ENCODE measurements at regions not wholly inside any gene's neighbourhood (a gene's known extent, or its start where the extent isn't known, plus 50 kb on each side); places are given as distances from the start of the nearest gene placed in this dataset.
"Not testable (repeated sequence)": the region's sequence is repeated elsewhere in the genome, so short reads cannot be mapped to it uniquely, and the experiment has no call there.

DNA sequence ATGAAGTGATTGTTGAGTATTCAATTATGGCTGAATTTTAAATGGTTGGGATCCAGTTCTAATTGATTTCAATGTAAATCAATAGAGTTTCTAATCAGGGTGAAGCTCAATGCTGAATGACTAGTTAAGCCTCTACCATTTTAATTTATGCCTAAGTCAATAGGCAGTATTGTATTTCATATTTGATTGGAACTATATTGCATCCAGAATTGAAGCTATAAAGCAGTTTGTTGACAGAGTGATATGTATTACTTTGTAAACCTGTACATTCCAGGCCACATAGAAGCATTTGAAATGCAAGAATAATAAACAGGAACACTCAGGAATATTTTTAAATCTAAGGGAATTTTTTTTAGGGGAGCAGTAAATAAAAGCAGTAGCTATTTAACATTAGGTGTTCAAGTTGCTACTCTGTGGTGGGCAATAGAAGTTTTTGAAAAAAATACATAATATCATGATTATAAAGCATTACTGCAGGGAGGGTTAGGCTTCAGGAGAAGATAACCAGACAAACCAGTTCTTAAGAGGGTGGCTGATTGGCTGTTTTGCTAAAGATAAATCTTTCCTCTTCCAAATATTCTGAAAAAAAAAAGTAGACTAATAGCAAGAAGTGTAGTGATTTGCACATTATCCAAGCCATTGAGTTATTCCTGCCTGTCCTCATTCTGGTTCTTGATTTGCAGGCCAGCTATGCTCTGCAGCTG, 492.0 kb upstream of the MEF2C start:
- no peak for DNase-seq (ENCODE audit: low read depth in 2 of 3, low spot score in 1 of 3)

DNA sequence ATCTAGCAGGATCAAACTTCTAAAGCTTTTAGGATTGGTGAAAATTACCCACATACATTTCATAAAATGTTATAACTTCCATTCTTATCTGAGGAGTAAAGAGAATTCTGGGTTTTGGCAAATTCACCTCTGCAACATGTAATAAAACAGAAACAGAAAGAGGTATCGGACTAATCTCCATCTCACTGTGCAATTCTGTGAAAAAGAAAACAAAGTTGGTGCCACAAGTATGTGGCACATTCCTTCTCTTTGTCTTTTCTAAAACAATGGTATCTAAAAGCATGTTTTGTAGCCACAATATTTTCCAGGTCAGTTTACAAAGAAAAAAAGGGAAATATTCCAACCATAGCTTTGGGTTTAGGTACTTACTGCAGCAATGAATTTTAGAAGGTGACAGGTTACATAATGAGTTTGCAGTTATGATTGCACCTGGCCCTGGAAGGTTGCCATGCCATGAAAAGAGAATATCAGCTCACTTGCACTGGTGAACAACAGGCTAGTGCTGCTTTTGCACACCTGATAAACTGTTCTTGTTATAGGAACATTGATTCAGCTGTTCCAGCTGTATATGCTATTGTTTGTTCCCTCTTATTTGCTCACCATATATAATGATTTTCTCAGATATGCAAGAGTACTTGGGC, 491.3 kb upstream of the MEF2C start:
- DNase-seq (ENCODE audit: low read depth in 2 of 3, low spot score in 1 of 3): no peak

GRCh38 chr5:89372176-89372575, 489.2 kb upstream of the MEF2C start:
- DNase-seq (ENCODE audit: low read depth in 2 of 3, low spot score in 1 of 3): no peak

GRCh38 chr5:89371646-89372045, 488.7 kb upstream of the MEF2C start:
- no peak for DNase-seq (ENCODE audit: low read depth in 2 of 3, low spot score in 1 of 3)

DNA sequence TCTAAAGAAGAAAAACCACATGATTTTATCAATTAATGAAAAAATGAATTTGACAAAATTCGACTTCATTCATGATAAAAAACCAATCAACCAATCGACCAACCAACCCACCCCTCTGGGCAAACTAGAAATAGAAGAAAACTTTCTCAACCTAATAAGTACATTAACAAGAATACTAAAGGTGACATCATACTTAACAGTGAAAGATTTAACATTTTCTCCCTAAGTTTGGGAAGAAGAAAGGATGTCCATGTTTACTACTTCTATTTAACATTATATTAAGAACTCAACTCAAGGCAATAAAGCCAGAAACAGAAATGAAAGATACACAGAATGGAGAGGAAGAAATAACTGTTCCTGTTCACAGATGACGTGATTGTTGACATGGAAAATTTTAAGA, 476.1 kb upstream of the MEF2C start:
- no peak for DNase-seq (ENCODE audit: low read depth in 2 of 3, low spot score in 1 of 3)

- DNase-seq (ENCODE audit: low read depth in 2 of 3, low spot score in 1 of 3): no peak
Measured at GRCh38 chr5:89353837-89354551, 471.0 kb upstream of the MEF2C start.

- DNase-seq (ENCODE audit: low read depth in 2 of 3, low spot score in 1 of 3): no peak
Measured at GRCh38 chr5:89351975-89352374, 469.0 kb upstream of the MEF2C start.

- no peak for DNase-seq (ENCODE audit: low read depth in 2 of 3, low spot score in 1 of 3)
Measured at GRCh38 chr5:89351222-89351621, 468.2 kb upstream of the MEF2C start.

- no peak for DNase-seq (ENCODE audit: low read depth in 2 of 3, low spot score in 1 of 3)
Measured at GRCh38 chr5:89350684-89351083, 467.7 kb upstream of the MEF2C start.

GRCh38 chr5:89349246-89349980, 466.4 kb upstream of the MEF2C start:
- DNase-seq (ENCODE audit: low read depth in 2 of 3, low spot score in 1 of 3): no peak

DNA sequence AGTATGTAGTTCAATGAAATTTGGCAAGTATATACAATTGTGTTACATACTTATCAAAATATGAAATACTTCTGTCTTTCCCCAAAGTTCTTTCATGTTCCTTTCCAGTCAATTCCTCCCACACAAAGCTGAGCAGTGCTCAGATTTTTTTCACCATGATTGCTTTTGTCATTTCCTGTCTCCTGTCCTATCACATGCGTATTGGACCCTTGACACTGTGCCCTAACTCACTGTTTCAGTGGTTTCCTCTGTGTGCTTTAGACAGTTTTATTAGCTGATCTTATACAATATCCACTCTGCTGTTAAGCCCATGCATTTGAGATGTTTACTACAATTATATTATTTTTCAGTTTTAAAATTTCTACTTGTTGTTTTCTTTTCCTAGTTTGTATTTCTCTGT, 463.6 kb upstream of the MEF2C start:
- DNase-seq (ENCODE audit: low read depth in 2 of 3, low spot score in 1 of 3): no peak

GRCh38 chr5:89343666-89344065, 460.7 kb upstream of the MEF2C start:
- DNase-seq (ENCODE audit: low read depth in 2 of 3, low spot score in 1 of 3): no peak

DNA sequence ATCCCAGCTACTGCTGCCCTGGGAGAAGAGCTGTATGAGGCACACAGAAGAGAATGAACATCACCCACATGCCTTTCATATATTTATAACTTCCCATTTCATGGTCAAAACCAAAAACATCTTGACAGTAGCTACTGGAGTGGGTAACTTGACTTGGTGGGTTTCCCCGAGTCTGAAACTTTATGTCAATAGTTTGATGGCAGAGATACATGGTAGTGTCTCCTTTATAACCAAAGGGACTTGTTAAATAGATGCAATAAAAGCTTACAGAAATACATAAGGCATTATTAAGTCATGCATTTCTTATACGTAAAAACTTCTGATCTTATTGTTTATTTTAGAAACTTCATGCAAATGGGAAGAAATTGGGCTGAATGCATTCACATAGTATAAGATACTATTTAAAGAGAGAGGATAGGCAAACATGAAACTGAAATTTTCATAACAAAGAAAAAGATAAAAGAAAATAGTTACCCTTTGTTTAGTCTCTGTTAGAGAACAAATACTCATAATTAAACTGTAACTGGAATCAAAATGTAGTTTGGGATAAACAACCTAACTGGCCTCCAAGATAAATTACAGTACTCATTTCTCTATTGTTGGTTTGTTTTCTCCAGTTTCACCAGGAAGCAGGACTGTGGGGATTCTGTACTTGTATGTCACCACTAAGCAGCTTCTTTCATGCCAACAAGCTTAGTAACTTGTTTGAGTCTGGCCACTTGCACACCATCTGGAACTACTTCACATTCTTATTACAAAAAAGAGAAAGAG, 459.3 kb upstream of the MEF2C start:
- DNase-seq (ENCODE audit: low read depth in 2 of 3, low spot score in 1 of 3): no peak

- no peak for DNase-seq (ENCODE audit: low read depth in 2 of 3, low spot score in 1 of 3)
Measured at GRCh38 chr5:89338935-89339334, 456.0 kb upstream of the MEF2C start.

- DNase-seq (ENCODE audit: low read depth in 2 of 3, low spot score in 1 of 3): no peak
Measured at GRCh38 chr5:89336111-89336510, 453.1 kb upstream of the MEF2C start.

DNA sequence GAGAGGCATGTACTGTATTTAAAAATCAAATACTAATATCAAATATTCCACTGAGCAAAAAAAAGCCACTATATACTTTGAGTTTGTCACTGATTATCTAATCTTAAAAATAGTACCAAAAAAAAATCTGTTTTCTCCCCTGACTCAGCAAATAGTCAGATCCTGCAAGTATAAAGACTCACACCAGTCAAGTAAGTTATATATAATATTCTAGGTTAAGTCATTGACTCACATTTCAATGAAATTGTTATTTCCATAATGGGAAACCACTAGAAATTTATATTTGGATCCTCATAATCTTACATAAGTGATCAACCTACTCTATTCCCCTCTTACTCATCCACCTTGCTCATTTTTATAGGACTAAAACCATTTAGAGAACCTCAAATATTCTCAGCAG, 447.2 kb upstream of the MEF2C start:
- no peak for DNase-seq (ENCODE audit: low read depth in 2 of 3, low spot score in 1 of 3)

GRCh38 chr5:89327608-89328007, 444.6 kb upstream of the MEF2C start:
- no peak for DNase-seq (ENCODE audit: low read depth in 2 of 3, low spot score in 1 of 3)

DNA sequence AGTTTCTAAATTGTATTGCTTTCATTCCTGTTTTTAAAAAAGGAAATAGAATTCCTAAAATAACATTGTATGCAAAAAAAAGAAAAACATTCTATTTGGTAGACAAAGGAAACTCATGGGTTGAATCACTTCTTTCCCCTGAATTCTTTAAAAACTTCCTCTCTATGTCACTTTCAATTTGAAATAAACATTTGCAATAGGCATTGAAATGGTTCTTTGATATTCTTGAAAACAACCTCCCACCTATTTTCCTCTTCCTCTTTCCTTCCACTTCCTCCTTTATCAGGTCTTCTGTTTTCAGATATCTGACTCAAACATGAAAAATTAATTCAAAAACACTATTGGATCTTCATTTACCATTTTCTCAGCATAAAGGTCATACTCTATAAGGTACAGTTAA, 442.0 kb upstream of the MEF2C start:
- DNase-seq (ENCODE audit: low read depth in 2 of 3, low spot score in 1 of 3): no peak

DNA sequence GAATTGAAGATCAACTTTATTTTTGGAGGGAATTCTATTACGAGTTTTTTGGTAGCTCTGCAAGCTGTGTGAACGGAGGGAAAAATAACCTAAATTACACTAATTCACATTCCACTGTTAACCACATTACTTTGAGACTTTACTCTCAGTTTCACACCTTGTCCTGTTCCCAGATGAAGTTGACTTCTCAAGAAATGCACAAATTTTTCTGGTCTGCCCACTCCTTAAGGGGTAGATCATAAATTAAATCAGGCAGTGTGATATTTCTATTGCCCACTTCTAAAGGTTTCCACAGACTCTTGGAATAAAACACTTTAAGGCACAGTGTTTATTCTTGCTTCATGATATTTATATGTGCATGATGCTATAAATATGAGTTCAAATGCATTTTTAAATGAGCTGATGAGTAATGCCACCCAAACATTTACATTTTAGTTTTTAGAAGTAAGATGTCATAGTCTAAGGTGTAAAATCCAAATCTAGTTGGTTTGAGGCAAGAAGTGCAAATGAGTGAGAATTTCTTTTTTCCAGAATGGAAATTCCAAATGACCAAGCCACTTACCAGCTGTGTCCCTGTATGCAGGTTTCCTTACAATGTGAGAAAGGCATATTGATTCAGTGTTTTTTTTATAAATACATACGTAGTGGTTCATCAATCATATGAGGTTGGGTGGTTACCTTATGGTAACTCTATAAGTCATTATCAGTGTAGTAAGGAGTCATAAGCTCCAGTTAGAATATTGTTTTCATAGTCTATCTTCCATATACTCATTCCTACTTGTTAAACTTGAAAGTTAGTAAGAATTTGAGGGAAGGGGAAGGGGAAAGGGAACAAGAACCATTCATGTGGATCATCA, 437.7 kb upstream of the MEF2C start:
- no peak for DNase-seq (ENCODE audit: low read depth in 2 of 3, low spot score in 1 of 3)

DNA sequence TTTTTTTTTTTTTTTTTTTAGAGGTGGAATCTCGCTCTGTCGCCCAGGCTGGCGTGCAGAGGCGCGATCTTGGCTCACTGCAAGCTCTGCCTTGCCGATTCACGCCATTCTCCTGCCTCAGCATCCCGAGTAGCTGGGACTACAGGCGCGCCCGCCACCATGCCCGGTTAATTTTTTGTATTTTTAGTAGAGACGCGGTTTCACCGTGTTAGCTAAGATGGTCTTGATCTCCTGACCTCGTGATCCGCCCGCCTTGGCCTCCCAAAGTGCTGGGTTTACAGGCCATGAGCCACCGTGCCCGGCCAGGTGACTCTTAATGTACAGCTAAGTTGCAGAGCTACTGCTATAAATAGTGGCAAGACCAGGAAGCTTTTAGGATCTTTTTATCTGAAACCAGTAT, 434.9 kb upstream of the MEF2C start:
- not testable (repeated sequence) for DNase-seq (ENCODE audit: low read depth in 2 of 3, low spot score in 1 of 3)

Data from stimulated activated CD4-positive, alpha-beta T cell treated with anti-CD3 and anti-CD28 coated beads, Interleukin-12 subunit alpha, Interleukin-12 subunit beta, amount 100 ng/mL, for 48 hours (primary cell).